Dedifferentiated amniotic fluid mesenchymal stem cell (primary cell): ENCODE measurements at regions not wholly inside any gene's neighbourhood (a gene's known extent, or its start where the extent isn't known, plus 50 kb on each side); places are given as distances from the start of the nearest gene placed in this dataset.
A peak's percentile ranks its signal among the peaks of the same experiment; 100 is the strongest.

Source experiments
- DNase-seq: peaks from one replicate; pipeline ENCODE4 v3.0.0-alpha.2; 2016; ENCODE audit errors: extremely low spot score

DNA sequence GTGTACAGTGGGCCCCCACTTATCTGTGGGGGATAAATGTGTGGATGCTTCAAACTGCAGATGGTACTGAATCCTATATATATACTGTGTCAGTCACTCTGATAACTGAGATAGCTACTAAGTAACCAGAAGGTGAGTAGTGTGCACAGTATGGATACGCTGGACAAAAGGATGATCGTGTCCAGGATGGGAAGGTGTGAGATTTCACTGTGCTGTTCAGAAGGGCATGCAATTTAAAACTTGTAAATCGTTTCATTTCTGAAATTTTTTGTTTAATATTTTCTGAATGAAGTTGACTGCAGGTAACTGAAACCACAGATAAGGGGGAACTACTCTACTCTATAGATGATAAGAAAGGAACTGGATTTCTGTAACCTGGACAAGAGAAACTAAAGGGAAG is 52.1 kb upstream of the SESN3 start:
- no peak for DNase-seq

- DNase-seq: peak; percentile 61
Observed at GRCh38 chr11:95282291-95282751, 51.3 kb upstream of the SESN3 start.
